H1 (cell line): ENCODE measurements at regions not wholly inside any gene's neighbourhood (a gene's known extent, or its start where the extent isn't known, plus 50 kb on each side); places are given as distances from the start of the nearest gene placed in this dataset.

ENCODE experiments used
- CTCF ChIA-PET: fragments of 300-600 bp; sonication (Branson Sonifier 250); formaldehyde crosslinking; loops from one replicate; lab custom pipeline; 2021; ENCODE audit not compliant: partially characterized antibody; lab: Charles Lee
- POLR2A ChIA-PET: fragments of 300-600 bp; sonication (Branson Sonifier 250); formaldehyde crosslinking; loops from one replicate; lab custom pipeline; 2021; ENCODE audit warnings: inconsistent platforms; ENCODE audit not compliant: partially characterized antibody; lab: Charles Lee
- DNase-seq, 2 experiments: peaks; one replicate each; pipeline versions ENCODE4 v3.0.0 to v3.0.0-alpha.2; 2010 to 2022; ENCODE audit warnings: low spot score in 2 of 2, low read depth in 1 of 2, mixed read lengths in 1 of 2
- FAIRE-seq: peaks from 2 replicates; lab custom pipeline; 2011; peaks lifted over from hg19 to GRCh38; lab: Jason Lieb, UNC
- H2AFZ ChIP-seq: 2 replicates; pipeline ENCODE4 v1.8.1; 2012; ENCODE audit warnings: low read length, inconsistent platforms
- H2AK5ac ChIP-seq: 2 replicates; pipeline ENCODE4 v1.6.1; 2013; ENCODE audit warnings: low read depth, low read length
- H2BK120ac ChIP-seq: replicated peaks from 2 replicates; pipeline ENCODE3; 2013; ENCODE audit warnings: low read depth, low read length, inconsistent platforms
- H2BK12ac ChIP-seq: 2 replicates; pipeline ENCODE4 v1.6.1; 2013; ENCODE audit warnings: low read depth, low read length
- H2BK15ac ChIP-seq: 2 replicates; pipeline ENCODE4 v1.6.1; 2013; ENCODE audit warnings: low read length
- H2BK20ac ChIP-seq: 2 replicates; pipeline ENCODE4 v1.6.1; 2013; ENCODE audit warnings: low read length
- H2BK5ac ChIP-seq: 2 replicates; pipeline ENCODE4 v1.6.1; 2013; ENCODE audit warnings: low read depth, low read length
- H3K14ac ChIP-seq: 2 replicates; pipeline ENCODE4 v1.6.1; 2013; ENCODE audit warnings: inconsistent platforms; ENCODE audit not compliant: insufficient read length
- H3K18ac ChIP-seq: 2 replicates; pipeline ENCODE4 v1.6.1; 2013; ENCODE audit warnings: low read length; ENCODE audit errors: extremely low read depth
- H3K23ac ChIP-seq: 2 replicates; pipeline ENCODE4 v1.6.1; 2013; ENCODE audit warnings: inconsistent platforms; ENCODE audit not compliant: insufficient read length
- H3K23me2 ChIP-seq: 2 replicates; pipeline ENCODE4 v1.6.1; 2013; ENCODE audit warnings: low read depth, low read length
- H3K27ac ChIP-seq: 2 replicates; pipeline ENCODE4 v1.6.1; 2011; ENCODE audit warnings: low read depth, low read length, inconsistent platforms
- H3K27me3 ChIP-seq, 4 experiments: replicated peaks in 1 of 4; 1 replicate in 1 of 4; 2 replicates in 3 of 4; pipeline versions ENCODE4 v1.6.1 to v1.8.1; 2011 to 2013; ENCODE audit warnings: low read length in 3 of 4, mild to moderate bottlenecking in 3 of 4, inconsistent platforms in 2 of 4, mixed read lengths in 2 of 4, moderate library complexity in 1 of 4; ENCODE audit not compliant: control insufficient read depth in 3 of 4, insufficient read depth in 3 of 4; ENCODE audit errors: extremely low read depth in 1 of 4
- H3K36me3 ChIP-seq, 4 experiments: 2 replicates each; pipeline versions ENCODE4 v1.6.1 to v1.8.1; 2011 to 2013; ENCODE audit warnings: mild to moderate bottlenecking in 4 of 4, low read length in 3 of 4, moderate library complexity in 2 of 4, control low read depth in 1 of 4, inconsistent platforms in 1 of 4; ENCODE audit not compliant: insufficient read depth in 4 of 4, control insufficient read depth in 2 of 4
- H3K4ac ChIP-seq: replicated peaks from 2 replicates; pipeline ENCODE3; 2013; ENCODE audit warnings: low read length, low read depth, mixed read lengths, inconsistent platforms; ENCODE audit not compliant: insufficient read length
- H3K4me1 ChIP-seq, 4 experiments: replicated peaks in 1 of 4; 1 replicate in 1 of 4; 2 replicates in 3 of 4; pipeline versions ENCODE4 v1.6.1 to v1.8.1; 2011 to 2013; ENCODE audit warnings: low read length in 3 of 4, inconsistent platforms in 2 of 4, mixed read lengths in 1 of 4; ENCODE audit not compliant: insufficient read depth in 4 of 4, control insufficient read depth in 3 of 4
- H3K4me2 ChIP-seq, 2 experiments: 2 replicates each; pipeline versions ENCODE4 v1.6.1 to v1.8.1; 2011 to 2013; ENCODE audit warnings: low read depth in 2 of 2, low read length in 2 of 2, control low read depth in 1 of 2, inconsistent platforms in 1 of 2, mild to moderate bottlenecking in 1 of 2; ENCODE audit not compliant: insufficient read depth in 1 of 2
- H3K4me3 ChIP-seq, 4 experiments: fragments of 200-600, 300-600 bp in 1 of 4; sonication (generic), shearing (Covaris generic), sonication (Bioruptor Twin) in 1 of 4; 2 replicates each; pipeline versions ENCODE4 v1.5.1 to v1.8.1; 2011 to 2016; ENCODE audit warnings: low read length in 4 of 4, low read depth in 3 of 4, control low read depth in 2 of 4, inconsistent platforms in 2 of 4, mild to moderate bottlenecking in 2 of 4, mixed read lengths in 1 of 4, moderate library complexity in 1 of 4; ENCODE audit not compliant: insufficient read depth in 2 of 4; ENCODE audit errors: extremely low read depth in 1 of 4
- H3K56ac ChIP-seq: replicated peaks from 2 replicates; pipeline ENCODE3; 2013; ENCODE audit warnings: low read depth, mild to moderate bottlenecking, mixed read lengths, low read length, inconsistent platforms; ENCODE audit not compliant: insufficient read length
- H3K79me1 ChIP-seq: 2 replicates; pipeline ENCODE4 v1.6.1; 2013; ENCODE audit warnings: low read depth, low read length, control low read depth
- H3K79me2 ChIP-seq, 2 experiments: 2 replicates each; pipeline versions ENCODE4 v1.6.1 to v1.8.1; 2012 to 2013; ENCODE audit warnings: low read length in 2 of 2, mild to moderate bottlenecking in 2 of 2, inconsistent platforms in 1 of 2; ENCODE audit not compliant: insufficient read depth in 2 of 2, control insufficient read depth in 1 of 2
- H3K9ac ChIP-seq, 4 experiments: replicated peaks in 1 of 4; 1 replicate in 1 of 4; 2 replicates in 3 of 4; pipeline versions ENCODE4 v1.6.1 to v1.8.1; 2011 to 2013; ENCODE audit warnings: low read depth in 3 of 4, low read length in 3 of 4, control low read depth in 2 of 4, mild to moderate bottlenecking in 2 of 4, moderate library complexity in 2 of 4, inconsistent platforms in 1 of 4; ENCODE audit errors: extremely low read depth in 1 of 4
- H3K9me3 ChIP-seq, 2 experiments: 2 replicates each; pipeline versions ENCODE4 v1.6.1 to v1.8.1; 2012 to 2013; ENCODE audit warnings: mild to moderate bottlenecking in 2 of 2, moderate library complexity in 2 of 2, control low read depth in 1 of 2, inconsistent platforms in 1 of 2, low read depth in 1 of 2, low read length in 1 of 2, mixed read lengths in 1 of 2; ENCODE audit not compliant: insufficient read depth in 2 of 2
- H4K20me1 ChIP-seq, 2 experiments: replicated peaks in 1 of 2; 2 replicates each; pipeline versions ENCODE3 to v1.8.1; 2011 to 2013; ENCODE audit warnings: inconsistent platforms in 2 of 2, low read length in 2 of 2, mild to moderate bottlenecking in 1 of 2; ENCODE audit not compliant: insufficient read depth in 2 of 2, control insufficient read depth in 1 of 2
- H4K5ac ChIP-seq: 2 replicates; pipeline ENCODE4 v1.6.1; 2013; ENCODE audit warnings: low read length, low read depth, mixed read lengths, inconsistent platforms; ENCODE audit not compliant: insufficient read length
- H4K8ac ChIP-seq: 2 replicates; pipeline ENCODE4 v1.8.0; 2013; ENCODE audit warnings: mild to moderate bottlenecking, moderate library complexity, low read length, inconsistent platforms; ENCODE audit not compliant: insufficient read depth; ENCODE audit errors: extremely low read depth
- H4K91ac ChIP-seq: replicated peaks from 2 replicates; pipeline ENCODE3; 2013; ENCODE audit warnings: low read length, mixed read lengths, inconsistent platforms; ENCODE audit not compliant: insufficient read length
- ATF2 ChIP-seq: IDR thresholded peaks from 2 replicates; pipeline ENCODE4 v1.6.1; 2012; ENCODE audit warnings: low read length, inconsistent platforms
- CBX8 ChIP-seq: fragments of 300-800, 300-1000 bp; sonication (generic); IDR thresholded peaks from 2 replicates; pipeline ENCODE4 v1.7.1; 2016; ENCODE audit warnings: low read depth, low read length, borderline replicate concordance
- CREB1 ChIP-seq: IDR thresholded peaks from 2 replicates; pipeline ENCODE4 v1.6.1; 2012; ENCODE audit warnings: inconsistent platforms
- CTCF ChIP-seq, 3 experiments: IDR thresholded peaks; 1 replicate in 2 of 3; 2 replicates in 1 of 3; pipeline versions ENCODE4 v1.5.1 to v1.6.1; 2011; ENCODE audit warnings: low read length in 3 of 3, mild to moderate bottlenecking in 3 of 3, inconsistent platforms in 2 of 3, low read depth in 1 of 3, moderate library complexity in 1 of 3; ENCODE audit not compliant: insufficient read depth in 1 of 3; ENCODE audit errors: control extremely low read depth in 1 of 3
- EGR1 ChIP-seq: IDR thresholded peaks from 2 replicates; pipeline ENCODE4 v1.6.1; 2011; ENCODE audit warnings: low read depth, low read length, borderline replicate concordance
- KDM5A ChIP-seq: fragments of 200-600 bp; IDR thresholded peaks from 2 replicates; pipeline ENCODE4 v1.7.1; 2012; ENCODE audit warnings: mild to moderate bottlenecking, low read length, inconsistent platforms, mixed read lengths
- POLR2AphosphoS5 ChIP-seq: IDR thresholded peaks from 2 replicates; pipeline ENCODE4 v1.6.1; 2011; ENCODE audit warnings: low read depth, low read length
- RAD21 ChIP-seq, 2 experiments: IDR thresholded peaks in 1 of 2; conservative IDR thresholded peaks in 1 of 2; 2 replicates each; pipeline ENCODE4 v1.6.1; 2011; ENCODE audit warnings: low read depth in 2 of 2, low read length in 2 of 2, improper control_type of control experiment in 1 of 2, inconsistent platforms in 1 of 2, mild to moderate bottlenecking in 1 of 2, moderate library complexity in 1 of 2
- RFX5 ChIP-seq: IDR thresholded peaks from 2 replicates; pipeline ENCODE4 v1.6.1; 2011; ENCODE audit warnings: low read depth, low read length, improper control_type of control experiment, borderline replicate concordance
- TCF12 ChIP-seq: IDR thresholded peaks from 2 replicates; pipeline ENCODE4 v1.6.1; 2011; ENCODE audit warnings: low read depth, mild to moderate bottlenecking, low read length
- WGBS, 2 experiments: shearing (Covaris generic) in 1 of 2; methylation state at CpG; one replicate each; pipeline versions ENCODE4 v1.1.6 to v1.1.7; 2013 to 2015; ENCODE audit warnings: low lambda C conversion rate in 2 of 2, mixed read lengths in 2 of 2, inconsistent platforms in 1 of 2, low coverage in 1 of 2, missing lambda C conversion rate in 1 of 2; ENCODE audit not compliant: insufficient replicate concordance in 2 of 2, insufficient coverage in 1 of 2, insufficient read length in 1 of 2; ENCODE audit errors: extremely low coverage in 1 of 2, missing lambda C conversion rate in 1 of 2; 5-methylcytosine and 5-hydroxymethylcytosine counted together

GRCh38 chr4:123244137-123244536, 152.5 kb upstream of the SPRY1 start:
- WGBS, 2 experiments, result 93% methylated on average over 6 of the region's 6 CpGs; no CpG with 5 or more reads in 1 of the 2 experiments
- no peak for FAIRE-seq
- CTCF ChIA-PET, result interaction anchor here (0.6 to 0.8 kb wide), 2 partner anchors 65 to 417 kb away, joined by 3 read pairs; no protein-coding TSS in a partner anchor

More at GRCh38 chr4:123244137-123244536, 152.5 kb upstream of the SPRY1 start:
- H3K4ac ChIP-seq, result no peak overlapping the region
- no peak overlapping the region for H4K8ac ChIP-seq
- no peak overlapping the region for H2BK20ac ChIP-seq
- POLR2A ChIA-PET, result no interaction called here
- H3K36me3 ChIP-seq, result no peaks in the 10 kb centered on the region
- no peak overlapping the region for H3K4me3 ChIP-seq
- DNase-seq, result no peak
- no peak overlapping the region for H3K27ac ChIP-seq
- no peak overlapping the region for H2BK12ac ChIP-seq
- no peaks in the 10 kb centered on the region for H3K9me3 ChIP-seq
- H3K9ac ChIP-seq, result no peak overlapping the region
- H4K5ac ChIP-seq, result no peak overlapping the region
- H3K4me2 ChIP-seq, result no peak overlapping the region
- no peak overlapping the region for H3K23ac ChIP-seq
- H4K91ac ChIP-seq, result no peak overlapping the region
- no peaks in the 10 kb centered on the region for H3K79me2 ChIP-seq
- H3K79me1 ChIP-seq, result no peaks in the 10 kb centered on the region
- no peaks in the 10 kb centered on the region for H3K27me3 ChIP-seq
- H2AFZ ChIP-seq, result no peak overlapping the region
- H3K18ac ChIP-seq, result no peak overlapping the region
- H3K56ac ChIP-seq, result no peak overlapping the region
- H3K4me1 ChIP-seq, result no peaks in the 10 kb centered on the region
- H4K20me1 ChIP-seq, result no peaks in the 10 kb centered on the region
- TF ChIP-seq POLR2AphosphoS5 (no peak), EGR1 (no peak), ATF2 (no peak), RAD21 (IDR thresholded peaks at IDR 0.05 in 1 of 2, conservative IDR thresholded peaks at IDR 0.05 in 1 of 2; ENCODE audit: low read depth in 2 of 2, low read length in 2 of 2) (peak in 1 of 2 experiments; percentile 30; a peak in 3 of 4 replicates), RFX5 (no peak), CTCF (IDR thresholded peaks at IDR 0.05; ENCODE audit: control extremely low read depth in 1 of 3, insufficient read depth in 1 of 3, low read depth in 1 of 3, low read length in 3 of 3) (peak in 2 of 3 experiments; percentile 25 to 38; a peak in 2 of 4 replicates), CBX8 (no peak), CREB1 (no peak; the same call in 1 of the 2 replicates), TCF12 (no peak), KDM5A (no peak)
- H3K14ac ChIP-seq, result no peak overlapping the region
- H2BK15ac ChIP-seq, result no peak overlapping the region
- H2AK5ac ChIP-seq, result no peak overlapping the region
- H3K23me2 ChIP-seq, result no peaks in the 10 kb centered on the region
- no peak overlapping the region for H2BK120ac ChIP-seq
- no peak overlapping the region for H2BK5ac ChIP-seq
